Jurkat, Clone E6-1 (cell line): ENCODE measurements at regions not wholly inside any gene's neighbourhood (a gene's known extent, or its start where the extent isn't known, plus 50 kb on each side); places are given as distances from the start of the nearest gene placed in this dataset.

ENCODE experiments used
- DNase-seq: peaks from one replicate; pipeline ENCODE4 v3.0.0-alpha.2; 2011; ENCODE audit warnings: low read depth, low spot score
- H3K4me3 ChIP-seq: 2 replicates; pipeline ENCODE4 v1.5.1; 2011; ENCODE audit warnings: mild to moderate bottlenecking, low read length, control low read depth, moderate library complexity

GRCh38 chr6:40915165-40915564 is 123.9 kb downstream of the UNC5CL start:
- H3K4me3 ChIP-seq, result no peak overlapping the region
- no peak for DNase-seq

- DNase-seq, result no peak
- H3K4me3 ChIP-seq, result no peak overlapping the region
Measured at GRCh38 chr6:40914005-40914404, 125.0 kb downstream of the UNC5CL start.

- peak; percentile 17 for DNase-seq
Measured at GRCh38 chr6:40912158-40912946, 126.7 kb downstream of the UNC5CL start.

GRCh38 chr6:40910260-40910893 is 128.6 kb downstream of the UNC5CL start:
- no peak overlapping the region for H3K4me3 ChIP-seq
- no peak for DNase-seq

More at GRCh38 chr6:40912158-40912946, 126.7 kb downstream of the UNC5CL start:
- no peak overlapping the region for H3K4me3 ChIP-seq

GRCh38 chr6:40909811-40910210 is 129.2 kb downstream of the UNC5CL start:
- no peak for DNase-seq

GRCh38 chr6:40907198-40907701 is 131.8 kb downstream of the UNC5CL start:
- no peak overlapping the region for H3K4me3 ChIP-seq
- DNase-seq, result no peak

More at GRCh38 chr6:40909811-40910210, 129.2 kb downstream of the UNC5CL start:
- no peak overlapping the region for H3K4me3 ChIP-seq

GRCh38 chr6:40906759-40907158 is 132.3 kb downstream of the UNC5CL start:
- no peak overlapping the region for H3K4me3 ChIP-seq
- no peak for DNase-seq

GRCh38 chr6:40904583-40905194 is 134.3 kb downstream of the UNC5CL start:
- H3K4me3 ChIP-seq, result no peak overlapping the region
- DNase-seq, result no peak

GRCh38 chr6:40903456-40903855 is 135.6 kb downstream of the UNC5CL start:
- DNase-seq, result no peak
- H3K4me3 ChIP-seq, result no peak overlapping the region

GRCh38 chr6:40901322-40902055 is 137.5 kb downstream of the UNC5CL start:
- no peak overlapping the region for H3K4me3 ChIP-seq
- no peak for DNase-seq

- no peak for DNase-seq
- H3K4me3 ChIP-seq, result no peak overlapping the region
Measured at GRCh38 chr6:40900791-40901190, 138.2 kb downstream of the UNC5CL start.

GRCh38 chr6:40899684-40900155 is 139.3 kb downstream of the UNC5CL start:
- DNase-seq, result no peak
- H3K4me3 ChIP-seq, result no peak overlapping the region

GRCh38 chr6:40898073-40898472 is 140.9 kb downstream of the UNC5CL start:
- H3K4me3 ChIP-seq, result no peak overlapping the region
- DNase-seq, result no peak

GRCh38 chr6:40897390-40898003 is 141.5 kb downstream of the UNC5CL start:
- no peak overlapping the region for H3K4me3 ChIP-seq
- DNase-seq, result no peak

GRCh38 chr6:40896696-40897095 is 142.3 kb downstream of the UNC5CL start:
- DNase-seq, result no peak
- H3K4me3 ChIP-seq, result no peak overlapping the region

GRCh38 chr6:40894962-40895799 is 143.8 kb downstream of the UNC5CL start:
- no peak overlapping the region for H3K4me3 ChIP-seq
- DNase-seq, result no peak

- DNase-seq, result no peak
- no peak overlapping the region for H3K4me3 ChIP-seq
Measured at GRCh38 chr6:40893021-40893420, 146.0 kb downstream of the UNC5CL start.

GRCh38 chr6:40892223-40892622 is 146.8 kb downstream of the UNC5CL start:
- H3K4me3 ChIP-seq, result no peak overlapping the region
- DNase-seq, result no peak
